GM18907 (cell line): ENCODE measurements at regions not wholly inside any gene's neighbourhood (a gene's known extent, or its start where the extent isn't known, plus 50 kb on each side); places are given as distances from the start of the nearest gene placed in this dataset.
"Not testable (repeated sequence)": the region's sequence is repeated elsewhere in the genome, so short reads cannot be mapped to it uniquely, and the experiment has no call there.

Experiments used
- ATAC-seq: cut with Tn5 transposase; IDR thresholded peaks from one replicate; pipeline ENCODE4 v1.9.1; 2021; ENCODE audit warnings: mild to moderate bottlenecking, moderate library complexity; ENCODE audit not compliant: unreplicated experiment

GRCh38 chr15:39503526-39503925, 77.4 kb upstream of the THBS1 start:
- ATAC-seq = no peak

- ATAC-seq = no peak
Observed at GRCh38 chr15:39504808-39505207, 76.1 kb upstream of the THBS1 start.

DNA sequence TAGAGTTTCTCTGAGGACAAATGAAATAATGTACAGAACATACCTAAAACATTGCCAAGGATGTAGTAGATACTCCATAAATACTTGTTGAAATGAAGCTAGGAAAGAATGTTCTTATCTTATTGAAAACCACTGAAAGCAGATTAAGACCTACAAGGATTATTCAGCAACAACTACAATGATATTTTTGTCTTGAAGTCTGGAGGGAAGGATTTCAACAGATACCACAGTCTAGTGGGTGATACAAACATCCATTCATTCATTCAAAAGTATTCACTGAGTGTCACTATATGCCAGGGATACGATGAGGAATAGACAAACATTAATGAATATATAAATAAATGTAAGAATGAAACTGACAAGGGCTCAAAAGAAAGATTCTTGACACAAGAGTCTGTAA, 74.7 kb upstream of the THBS1 start:
- ATAC-seq = no peak

DNA sequence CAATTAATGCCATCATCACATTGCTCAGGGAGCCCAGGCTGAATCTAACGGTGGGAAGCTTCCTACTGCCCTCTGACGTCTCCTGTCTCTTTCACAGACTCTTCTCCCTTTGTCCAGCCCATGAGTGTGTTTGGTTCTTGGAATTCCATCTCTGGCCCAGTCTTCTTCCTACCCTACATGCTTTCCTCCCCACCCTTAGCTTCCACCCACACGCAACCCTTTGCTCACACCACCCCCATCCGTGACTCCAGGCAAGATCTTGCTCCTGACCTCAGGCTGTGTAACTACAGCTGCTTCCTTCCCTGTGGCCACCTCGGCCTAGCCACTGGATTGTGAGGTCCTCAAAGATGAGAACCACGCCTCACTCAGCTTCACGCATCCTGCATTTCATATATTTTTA, 72.3 kb upstream of the THBS1 start:
- no peak for ATAC-seq

GRCh38 chr15:39510001-39510701, 70.7 kb upstream of the THBS1 start:
- no peak for ATAC-seq

- no peak for ATAC-seq
Observed at GRCh38 chr15:39511000-39511915, 69.6 kb upstream of the THBS1 start.

GRCh38 chr15:39511916-39512260, 69.0 kb upstream of the THBS1 start:
- ATAC-seq = no peak

GRCh38 chr15:39512643-39513042, 68.2 kb upstream of the THBS1 start:
- no peak for ATAC-seq

GRCh38 chr15:39513936-39514335, 66.9 kb upstream of the THBS1 start:
- no peak for ATAC-seq

GRCh38 chr15:39514933-39515332, 65.9 kb upstream of the THBS1 start:
- no peak for ATAC-seq

GRCh38 chr15:39515765-39516164, 65.1 kb upstream of the THBS1 start:
- ATAC-seq = no peak

- ATAC-seq = no peak
Observed at GRCh38 chr15:39517122-39517855, 63.6 kb upstream of the THBS1 start.

- ATAC-seq = not testable (repeated sequence)
Observed at GRCh38 chr15:39523968-39524367, 56.9 kb upstream of the THBS1 start.

GRCh38 chr15:39529457-39529856, 51.4 kb upstream of the THBS1 start:
- no peak for ATAC-seq

DNA sequence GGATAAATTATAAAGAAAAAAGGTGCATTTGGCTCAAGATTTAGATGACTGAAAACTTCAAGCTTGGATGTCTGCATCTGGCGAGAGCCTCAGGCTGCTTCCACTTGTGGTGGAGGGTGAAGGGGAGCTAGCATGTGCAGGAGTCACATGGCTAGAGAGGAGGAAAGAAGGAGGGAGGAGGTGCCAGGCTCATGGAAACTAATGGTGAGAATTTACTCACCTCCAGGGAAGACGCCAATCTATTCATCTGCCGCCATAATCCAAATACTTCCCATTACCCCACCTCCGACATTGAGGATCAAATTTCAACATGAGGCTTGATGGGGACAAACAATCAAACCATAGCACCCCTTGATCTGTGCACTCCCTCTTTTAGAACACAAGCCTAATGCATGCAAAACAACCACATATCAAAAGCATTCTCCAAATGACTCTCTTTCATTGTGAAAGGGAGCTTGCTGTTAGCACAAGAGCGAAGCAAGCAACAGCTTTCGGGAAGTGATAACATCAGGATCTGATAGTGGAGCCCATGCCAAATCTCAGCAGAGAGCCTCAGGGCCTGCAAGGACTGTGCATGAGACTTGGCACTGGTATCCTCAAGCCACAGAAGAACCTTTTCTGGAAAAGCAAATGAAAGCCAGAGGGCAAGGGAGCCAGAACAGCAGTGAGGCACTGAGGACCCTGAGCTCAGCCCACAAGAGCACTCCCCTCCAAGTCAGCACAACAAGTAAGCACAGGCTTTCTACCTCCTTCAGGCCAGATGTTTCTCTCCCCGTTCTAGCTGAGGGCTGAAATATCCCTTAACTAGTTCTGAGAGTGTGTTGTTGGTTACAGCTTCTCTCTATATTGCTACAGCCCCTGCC, 50.2 kb upstream of the THBS1 start:
- no peak for ATAC-seq
